Hematopoietic multipotent progenitor cell treated with erythropoietin and hydrocortisone succinate and interleukin-3 and kit ligand, for 6 days (in vitro differentiated cells): ENCODE measurements at regions not wholly inside any gene's neighbourhood (a gene's known extent, or its start where the extent isn't known, plus 50 kb on each side); places are given as distances from the start of the nearest gene placed in this dataset.
A peak's percentile ranks its signal among the peaks of the same experiment; 100 is the strongest.

Source experiments
- DNase-seq: peaks from one replicate; pipeline ENCODE4 v3.0.0-alpha.2; 2015

GRCh38 chr6:150713487-150713886, 113.8 kb downstream of the PLEKHG1 start:
- DNase-seq = no peak

DNA sequence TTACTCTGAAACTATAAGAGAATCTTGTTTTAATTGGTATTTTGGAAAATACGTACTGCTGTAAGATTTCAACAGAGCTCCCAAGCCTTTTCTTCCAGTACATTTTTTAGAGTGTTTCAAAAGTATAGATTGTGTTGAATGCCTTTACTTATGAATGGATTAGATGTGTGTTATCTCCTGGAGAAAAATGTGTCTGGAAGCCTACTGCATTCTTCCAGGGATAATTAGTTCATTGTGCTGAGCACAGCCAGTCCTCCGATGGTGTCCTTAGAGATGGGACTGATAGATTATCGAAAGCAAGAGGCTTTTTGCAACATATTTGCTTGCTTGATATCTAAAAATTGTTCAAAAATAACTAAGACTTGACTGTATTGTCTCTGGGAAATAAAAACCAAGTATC, 114.2 kb downstream of the PLEKHG1 start:
- DNase-seq = no peak

- no peak for DNase-seq
These were observed 115.4 kb downstream of the PLEKHG1 start for GRCh38 chr6:150715133-150715532.

- no peak for DNase-seq
These were observed 117.7 kb downstream of the PLEKHG1 start for GRCh38 chr6:150717419-150717818.

DNA sequence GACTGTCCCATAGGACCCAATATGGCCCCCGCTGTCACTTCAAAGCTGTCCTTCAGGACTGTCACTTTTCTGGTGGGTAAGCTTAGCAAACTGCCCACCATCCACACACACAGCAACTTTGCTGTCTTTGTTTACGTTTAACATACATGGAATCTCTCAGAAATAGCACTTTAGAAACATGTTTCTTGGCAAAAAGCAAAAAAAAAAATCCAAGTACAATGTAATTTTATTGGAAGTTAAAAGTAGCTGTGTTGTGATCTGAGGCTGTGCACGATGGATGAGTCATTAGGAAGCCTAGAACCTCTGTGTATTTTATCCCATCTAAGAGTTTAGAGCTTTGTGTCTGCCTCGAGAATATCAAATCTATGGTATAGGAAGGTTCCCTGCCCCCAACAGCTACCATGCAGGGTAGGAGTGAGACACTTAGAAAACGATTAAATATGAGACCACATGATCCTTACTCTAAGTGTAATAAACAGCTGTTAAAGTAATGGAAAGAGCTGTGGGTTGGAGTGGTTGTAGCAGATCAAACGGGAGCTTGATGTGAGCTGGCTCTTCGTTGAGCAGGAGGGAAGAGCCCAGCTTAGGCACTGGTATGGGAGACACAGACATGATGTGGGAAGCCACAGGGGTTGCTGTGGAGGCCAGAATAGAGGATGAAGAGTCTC, 119.5 kb downstream of the PLEKHG1 start:
- DNase-seq = no peak

DNA sequence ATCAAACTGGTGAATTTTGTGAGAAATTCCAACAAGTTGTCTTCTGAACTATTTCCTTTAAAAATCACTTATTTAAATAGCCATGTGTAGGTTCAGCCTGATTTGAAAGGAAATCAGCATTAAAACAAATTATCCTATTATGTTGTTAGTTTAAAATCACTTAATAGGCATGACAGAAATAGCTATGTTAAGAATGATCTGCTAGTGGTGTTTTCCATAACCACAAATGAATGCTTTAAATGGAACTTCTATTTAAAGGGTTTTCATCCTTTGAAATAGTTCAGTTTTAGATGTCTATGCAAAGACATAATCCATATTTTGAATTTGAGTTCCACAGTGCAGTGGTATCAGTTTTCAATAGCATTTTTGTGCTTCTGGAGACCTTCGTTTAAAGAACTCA, 120.1 kb downstream of the PLEKHG1 start:
- no peak for DNase-seq

- DNase-seq = peak; percentile 20
These were observed 121.1 kb downstream of the PLEKHG1 start for GRCh38 chr6:150720774-150721233.

- no peak for DNase-seq
These were observed 122.0 kb downstream of the PLEKHG1 start for GRCh38 chr6:150721418-150722266.

DNA sequence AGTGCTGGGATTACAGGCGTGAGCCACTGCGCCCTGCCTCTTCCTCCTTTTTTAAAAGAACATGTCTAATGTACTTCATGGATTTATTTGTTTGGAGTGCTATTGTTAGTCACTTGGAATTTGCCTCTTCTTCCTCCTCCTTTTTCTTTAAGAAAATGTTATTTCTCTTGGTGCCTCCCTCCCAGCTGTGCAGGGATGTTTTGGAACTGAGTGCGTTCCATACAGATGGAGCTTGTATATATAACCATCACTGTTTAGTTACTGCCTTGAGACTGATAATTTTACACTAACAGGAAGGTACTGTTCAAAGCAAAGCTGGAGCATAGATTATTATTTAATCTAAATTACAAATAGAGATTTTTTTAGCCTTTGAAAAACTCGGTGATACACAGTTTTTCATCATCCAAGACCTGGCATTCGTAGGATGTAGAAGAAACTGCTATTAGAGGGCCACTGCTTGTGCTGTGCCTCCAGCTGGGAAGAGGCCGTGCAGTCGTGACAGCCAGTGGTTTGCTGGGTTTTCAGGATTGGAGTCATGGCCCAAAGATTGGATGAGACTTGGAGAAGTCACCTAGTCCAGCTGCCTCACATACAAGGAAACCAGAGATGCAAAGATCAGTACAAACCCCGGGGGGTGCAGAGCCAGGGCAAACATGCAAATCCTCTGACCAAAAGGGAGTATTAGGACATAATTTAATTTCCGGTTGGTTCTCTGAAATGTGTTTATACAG, 123.1 kb downstream of the PLEKHG1 start:
- no peak for DNase-seq

GRCh38 chr6:150723345-150723658, 123.6 kb downstream of the PLEKHG1 start:
- DNase-seq = no peak

DNA sequence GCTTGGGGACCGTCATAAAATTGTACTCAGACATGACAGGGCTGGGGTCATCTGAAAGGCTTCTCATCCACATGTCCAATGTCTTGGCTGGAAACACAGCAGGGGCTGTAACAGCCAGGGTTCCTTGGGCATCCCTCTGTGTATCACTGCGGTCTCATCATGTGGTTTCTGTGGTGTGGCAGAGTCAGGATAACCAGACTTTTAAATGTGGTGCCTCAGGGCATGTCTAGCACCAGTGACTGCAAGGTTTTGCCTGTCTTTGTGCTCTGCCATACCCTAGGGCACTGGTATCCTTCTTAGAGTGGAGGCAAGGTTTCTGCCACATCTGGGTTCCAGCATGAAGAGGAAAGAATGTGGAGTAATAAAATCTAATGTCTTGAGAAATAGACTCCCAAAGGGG, 124.2 kb downstream of the PLEKHG1 start:
- no peak for DNase-seq

DNA sequence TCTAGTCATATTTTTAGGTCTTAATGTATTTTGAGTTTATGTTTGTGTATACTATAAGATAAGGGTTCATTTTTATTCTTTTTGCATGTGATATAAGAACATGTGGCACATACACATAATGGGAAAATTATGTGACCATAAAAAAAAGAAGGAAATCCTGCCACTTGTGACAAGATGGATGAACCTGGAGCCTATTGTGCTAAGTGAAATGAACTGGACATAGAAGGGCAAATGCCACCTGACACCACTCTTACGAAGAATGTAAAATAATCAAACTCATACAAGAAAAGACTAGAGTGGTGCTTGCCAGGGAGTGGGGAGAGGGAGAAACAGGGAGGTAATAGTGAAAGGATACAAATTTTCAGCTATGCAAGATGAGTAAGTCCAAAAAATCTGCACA, 126.1 kb downstream of the PLEKHG1 start:
- no peak for DNase-seq

DNA sequence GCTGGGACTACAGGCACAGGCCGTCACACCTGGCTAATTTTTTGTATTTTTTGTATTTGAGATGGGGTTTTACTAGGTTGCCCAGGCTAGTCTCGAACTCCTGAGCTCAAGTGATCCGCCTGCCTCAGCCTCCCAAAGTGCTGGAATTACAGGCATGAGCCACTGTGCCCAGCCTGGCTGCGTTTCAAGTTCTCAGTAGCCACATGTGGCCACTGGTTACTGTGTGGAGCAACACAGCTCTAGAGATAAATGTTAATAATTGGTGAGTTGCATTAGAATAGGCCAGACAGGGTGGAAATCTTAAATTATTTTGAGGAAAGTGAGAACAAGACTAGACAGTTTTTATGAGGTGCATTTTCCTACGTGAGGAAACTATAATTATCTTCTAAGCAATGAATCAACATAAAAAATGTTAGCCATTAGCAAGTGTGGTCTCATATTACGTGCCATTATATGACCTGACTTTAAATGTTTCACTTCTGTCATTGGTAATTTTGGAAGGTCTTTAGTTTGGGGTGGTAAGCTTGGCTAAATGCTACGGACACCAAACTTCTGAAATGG, 129.6 kb downstream of the PLEKHG1 start:
- no peak for DNase-seq

GRCh38 chr6:150730801-150731457, 131.2 kb downstream of the PLEKHG1 start:
- no peak for DNase-seq

DNA sequence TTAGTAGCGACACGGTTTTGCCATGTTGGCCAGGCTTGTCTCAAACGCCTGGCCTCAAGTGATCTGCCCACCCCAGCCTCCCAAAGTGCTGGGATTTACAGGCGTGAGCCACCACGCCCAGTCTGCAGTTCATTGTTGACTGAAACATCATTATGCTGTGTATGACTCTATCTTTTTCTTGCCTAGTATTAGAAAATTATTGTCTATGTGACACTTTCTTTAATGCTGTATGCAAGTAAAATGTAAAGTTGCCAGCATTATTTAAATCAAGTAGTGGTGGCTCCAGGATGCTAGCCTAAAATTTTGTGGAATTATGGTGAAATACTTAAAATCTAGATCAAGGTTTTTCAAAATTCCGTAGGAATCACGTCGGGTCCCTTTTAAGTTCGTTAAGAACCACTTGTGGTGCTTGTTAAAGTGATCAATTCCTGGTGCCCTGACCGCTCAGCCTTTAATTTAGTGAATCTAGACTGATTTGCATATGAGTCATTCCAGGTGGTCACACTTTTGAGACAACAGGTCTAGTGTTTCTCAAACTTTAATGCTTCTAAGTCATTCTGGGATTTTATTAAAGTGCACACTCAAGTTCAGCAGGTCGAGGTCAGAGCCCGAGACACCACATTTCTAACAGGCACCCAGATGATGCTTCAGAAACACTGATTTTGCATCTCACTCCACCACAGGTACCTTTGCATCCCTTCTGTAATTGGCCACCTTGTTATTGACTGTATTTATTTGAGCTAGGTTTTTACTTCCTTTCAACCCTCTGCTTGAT, 132.6 kb upstream of the MTHFD1L start:
- no peak for DNase-seq

GRCh38 chr6:150733726-150734125, 131.8 kb upstream of the MTHFD1L start:
- no peak for DNase-seq

DNA sequence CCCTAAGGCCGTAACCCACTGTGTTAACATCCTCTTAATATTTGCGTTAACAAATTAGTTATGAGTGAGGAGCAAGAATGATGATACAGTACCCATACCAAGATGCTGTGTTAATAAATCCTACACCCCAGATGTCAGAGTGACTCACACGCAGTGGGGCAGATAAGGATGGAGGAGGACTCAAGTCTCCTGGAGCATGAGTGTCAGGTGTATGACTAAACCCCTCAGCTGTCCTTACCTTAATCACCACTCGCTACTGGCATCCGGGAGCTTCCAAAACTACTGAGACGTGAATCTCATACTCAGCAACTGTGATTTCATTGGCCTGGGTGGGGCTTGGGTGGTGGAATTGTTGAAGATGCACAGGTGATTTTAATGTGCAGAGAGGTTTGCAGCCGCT, 131.3 kb upstream of the MTHFD1L start:
- DNase-seq = no peak

GRCh38 chr6:150735341-150735851, 130.1 kb upstream of the MTHFD1L start:
- no peak for DNase-seq

GRCh38 chr6:150738092-150738629, 127.3 kb upstream of the MTHFD1L start:
- no peak for DNase-seq

- no peak for DNase-seq
These were observed 125.7 kb upstream of the MTHFD1L start for GRCh38 chr6:150739711-150740349.

DNA sequence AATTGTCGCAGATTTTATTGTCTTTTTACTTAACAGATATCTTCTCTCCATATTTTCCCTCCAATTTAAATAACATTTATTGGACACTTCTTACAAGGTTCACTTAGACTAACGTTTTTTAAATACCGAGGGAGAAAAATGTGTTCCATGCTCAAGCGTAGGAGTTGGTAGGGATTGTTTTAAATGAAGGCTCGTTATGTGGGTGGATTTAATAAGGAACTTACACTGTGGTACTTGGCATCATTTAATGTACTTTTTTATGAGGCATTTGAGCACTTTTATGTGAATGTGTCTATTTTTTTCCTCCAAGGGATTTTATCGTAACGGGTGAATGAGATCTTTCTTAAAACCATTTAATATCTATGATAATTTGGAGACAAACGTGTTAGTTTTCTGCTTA, 125.0 kb upstream of the MTHFD1L start:
- no peak for DNase-seq
